HG03432 (cell line): ENCODE measurements at regions not wholly inside any gene's neighbourhood (a gene's known extent, or its start where the extent isn't known, plus 50 kb on each side); places are given as distances from the start of the nearest gene placed in this dataset.

Source experiments
- ATAC-seq: cut with Tn5 transposase; IDR thresholded peaks from one replicate; pipeline ENCODE4 v1.9.1; 2021; ENCODE audit warnings: mild to moderate bottlenecking, moderate library complexity; ENCODE audit not compliant: unreplicated experiment

DNA sequence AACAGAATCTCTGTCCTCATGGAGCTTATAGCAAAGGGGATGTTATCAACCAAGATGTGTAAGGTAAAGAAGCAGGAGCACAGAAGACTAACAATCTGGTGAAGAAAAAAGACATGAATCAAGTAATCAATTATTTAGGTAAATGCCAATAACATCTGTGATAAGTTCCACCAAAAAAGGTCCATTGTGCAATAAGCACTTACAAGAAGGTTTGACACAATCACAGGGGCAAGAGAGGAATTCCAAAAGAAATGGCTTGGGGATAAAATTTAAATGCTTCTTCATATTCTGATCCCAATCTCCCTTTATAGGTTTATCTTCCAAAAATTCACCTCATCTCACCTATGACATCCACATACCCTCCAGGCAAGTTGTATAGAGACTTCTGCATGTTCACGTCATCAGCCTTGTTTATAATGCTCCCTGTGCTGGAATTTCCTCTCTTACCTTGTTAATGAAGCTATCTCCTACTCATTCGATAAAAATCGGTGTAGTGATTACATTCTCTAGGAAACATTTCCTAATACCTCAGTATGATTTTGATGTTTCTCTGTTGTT lies 53.6 kb upstream of the DPT start:
- ATAC-seq = no peak

DNA sequence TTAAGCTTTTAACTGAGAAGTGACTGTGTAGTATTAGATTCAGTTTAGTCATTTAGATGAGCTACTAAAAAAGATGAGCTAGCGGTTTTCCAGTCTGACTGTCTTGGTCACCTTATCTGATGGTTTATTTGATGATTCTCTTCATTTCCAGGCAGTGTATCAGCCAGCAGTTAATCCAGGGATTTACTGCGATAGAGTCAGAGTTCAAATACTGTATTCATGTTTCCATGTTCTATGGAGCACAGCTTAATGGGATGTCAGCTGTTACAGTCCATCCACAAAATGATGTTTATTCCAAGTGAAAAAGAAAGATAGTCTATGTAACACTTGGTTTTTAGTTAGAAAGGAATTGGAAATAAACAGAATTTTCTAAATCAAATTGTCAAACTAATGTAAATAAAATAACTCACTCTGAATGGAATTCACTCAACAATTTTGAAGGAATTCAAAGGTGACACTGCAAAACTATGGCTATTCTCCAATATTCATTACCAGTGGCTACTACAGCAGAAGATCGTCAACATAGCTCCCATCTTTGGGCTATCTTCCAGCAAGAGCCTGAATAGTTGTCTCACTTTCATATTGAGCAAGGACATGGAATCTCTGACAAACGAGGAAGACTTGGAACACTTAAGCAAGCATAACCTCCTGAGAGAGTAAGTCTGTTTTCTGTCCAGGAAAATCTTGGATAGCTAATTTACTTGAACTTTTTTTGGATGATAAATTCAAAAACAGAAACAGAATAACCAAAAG lies 54.6 kb upstream of the DPT start:
- no peak for ATAC-seq

DNA sequence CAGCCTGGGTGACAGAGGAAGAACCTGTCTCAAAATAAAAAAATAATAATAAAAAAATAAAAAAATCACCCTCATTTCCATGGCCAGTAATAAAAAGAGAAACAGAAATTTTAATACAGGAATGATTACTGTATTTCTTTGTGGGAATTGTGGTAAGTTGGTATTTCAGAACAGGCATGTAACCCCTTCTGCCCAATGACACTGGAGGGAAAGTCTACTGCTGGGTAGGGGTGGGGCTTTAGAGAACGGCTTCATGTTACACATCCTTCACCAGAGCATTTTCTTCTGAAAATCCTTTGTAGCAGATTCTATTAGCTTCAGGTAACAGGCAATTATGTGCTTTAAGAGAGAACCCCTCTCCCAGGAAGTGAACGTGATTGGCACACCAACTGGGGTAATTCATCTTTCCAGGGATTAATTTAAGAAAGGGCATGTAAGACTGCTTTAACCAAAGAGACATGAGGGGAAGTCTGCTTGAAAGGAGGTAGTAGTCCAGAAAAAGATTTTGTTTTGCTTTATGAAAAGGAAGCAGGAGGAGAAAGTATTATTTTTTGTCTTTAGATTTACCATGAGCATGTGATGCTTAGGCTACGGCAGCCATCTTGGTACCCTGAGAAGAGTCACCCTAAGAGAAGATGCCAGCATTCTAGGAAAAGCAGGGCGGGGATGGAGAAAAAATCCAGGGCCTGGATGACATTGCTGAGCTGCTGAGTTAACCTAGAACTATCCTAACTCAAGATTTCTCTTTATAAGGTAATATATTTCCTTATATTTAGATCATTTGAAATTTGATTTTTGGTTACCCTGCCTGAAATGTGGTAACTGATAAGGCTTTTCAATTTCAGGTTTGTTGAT lies 57.7 kb upstream of the DPT start:
- ATAC-seq = no peak

DNA sequence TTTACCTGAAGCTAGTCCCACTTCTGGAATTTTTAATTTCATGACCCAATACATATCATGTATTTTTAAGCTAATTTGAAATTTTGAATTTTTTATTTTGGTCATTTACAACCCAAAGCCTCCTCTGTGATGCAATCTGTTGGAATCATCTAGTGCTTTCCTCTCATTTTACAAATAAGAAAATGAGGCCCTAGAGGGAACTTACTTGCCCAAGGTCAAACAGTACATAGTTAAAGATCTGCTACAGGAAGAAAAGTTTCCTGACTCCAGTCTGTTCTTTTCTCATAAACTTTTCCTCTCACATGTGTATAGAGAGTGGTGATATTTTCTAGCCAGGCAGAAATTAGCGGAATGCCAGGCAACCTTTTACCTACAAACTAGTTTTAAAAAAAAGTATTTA lies 59.3 kb upstream of the DPT start:
- ATAC-seq = no peak

DNA sequence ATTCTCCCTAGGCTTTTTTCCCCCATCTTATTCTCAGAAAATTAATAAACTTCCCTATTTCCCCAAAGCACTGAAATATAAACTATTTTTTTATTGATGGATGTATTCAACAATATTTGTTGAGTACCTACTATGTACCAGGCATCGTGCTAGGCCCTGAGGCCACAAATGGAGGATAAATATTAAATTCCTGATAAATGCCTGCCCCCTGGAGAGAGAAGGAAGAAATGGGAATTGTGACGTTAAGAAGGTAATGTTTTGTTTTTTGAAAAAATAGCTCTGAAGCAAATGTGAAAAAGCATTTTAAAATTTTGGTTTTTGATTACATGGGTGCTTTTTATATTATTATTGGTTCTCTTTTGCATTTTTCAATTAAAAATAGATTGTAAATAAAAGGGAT lies 60.5 kb upstream of the DPT start:
- no peak for ATAC-seq

GRCh38 chr1:168792142-168792541 lies 63.1 kb upstream of the DPT start:
- ATAC-seq = no peak

DNA sequence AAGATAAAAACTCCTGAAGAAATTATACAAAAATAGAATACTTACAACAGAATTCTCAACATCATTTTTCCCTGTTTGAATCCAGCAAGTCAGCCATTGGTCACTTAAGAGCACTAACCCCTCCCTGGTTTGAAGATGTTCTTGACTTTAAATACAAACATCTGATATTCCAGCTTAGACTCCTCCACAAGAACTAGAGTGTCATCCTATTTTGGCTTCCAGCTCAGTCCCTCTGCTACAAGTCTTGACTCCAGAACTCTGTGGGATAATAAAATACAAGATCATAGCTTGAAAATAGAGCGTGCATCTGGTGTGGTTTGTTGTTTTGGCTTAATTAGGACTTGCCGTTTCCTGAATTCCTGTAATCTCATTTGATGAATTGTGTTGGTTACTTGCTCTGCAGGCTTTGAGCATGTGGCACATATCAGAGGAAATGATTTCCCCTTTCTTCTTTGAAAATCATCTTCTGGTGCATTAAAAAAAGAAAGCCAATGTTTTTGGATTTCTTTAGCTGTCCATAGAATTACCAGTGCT lies 63.7 kb upstream of the DPT start:
- no peak for ATAC-seq

GRCh38 chr1:168794057-168794456 lies 65.1 kb upstream of the DPT start:
- no peak for ATAC-seq

- ATAC-seq = no peak
Measured at GRCh38 chr1:168795681-168796080, 66.7 kb upstream of the DPT start.

DNA sequence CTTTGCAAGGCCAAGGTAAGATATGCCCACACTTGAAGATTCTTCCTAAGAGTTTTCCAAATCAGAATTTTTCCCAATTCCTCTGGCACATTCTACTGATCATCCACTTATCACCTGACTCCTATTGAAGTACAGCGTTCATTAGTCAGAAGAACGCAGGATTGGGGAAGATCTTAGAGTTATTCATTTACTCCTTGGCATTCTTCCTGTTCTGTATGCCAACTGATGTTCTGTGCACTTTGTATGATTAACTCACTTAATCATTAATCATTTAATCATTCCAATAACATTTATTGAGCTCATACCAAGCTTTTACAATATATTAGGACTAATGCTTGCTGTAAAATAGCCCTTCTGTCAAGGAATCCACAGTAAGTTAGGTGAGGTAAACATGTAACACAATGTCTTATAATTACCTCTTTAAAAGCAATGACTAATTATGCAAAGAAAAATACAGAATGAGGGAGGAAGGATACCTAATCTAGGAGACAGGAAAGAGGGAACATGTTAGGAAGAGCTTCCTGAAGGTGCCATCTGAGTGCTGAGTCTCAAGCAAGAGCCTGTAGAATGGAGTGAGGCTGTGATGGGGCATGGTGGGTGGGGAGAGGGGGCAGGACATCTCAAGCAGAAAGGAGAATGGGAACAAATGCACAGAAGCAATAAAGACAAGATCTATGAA lies 71.1 kb upstream of the DPT start:
- no peak for ATAC-seq

- ATAC-seq = no peak
Measured at GRCh38 chr1:168801032-168801745, 72.2 kb upstream of the DPT start.

DNA sequence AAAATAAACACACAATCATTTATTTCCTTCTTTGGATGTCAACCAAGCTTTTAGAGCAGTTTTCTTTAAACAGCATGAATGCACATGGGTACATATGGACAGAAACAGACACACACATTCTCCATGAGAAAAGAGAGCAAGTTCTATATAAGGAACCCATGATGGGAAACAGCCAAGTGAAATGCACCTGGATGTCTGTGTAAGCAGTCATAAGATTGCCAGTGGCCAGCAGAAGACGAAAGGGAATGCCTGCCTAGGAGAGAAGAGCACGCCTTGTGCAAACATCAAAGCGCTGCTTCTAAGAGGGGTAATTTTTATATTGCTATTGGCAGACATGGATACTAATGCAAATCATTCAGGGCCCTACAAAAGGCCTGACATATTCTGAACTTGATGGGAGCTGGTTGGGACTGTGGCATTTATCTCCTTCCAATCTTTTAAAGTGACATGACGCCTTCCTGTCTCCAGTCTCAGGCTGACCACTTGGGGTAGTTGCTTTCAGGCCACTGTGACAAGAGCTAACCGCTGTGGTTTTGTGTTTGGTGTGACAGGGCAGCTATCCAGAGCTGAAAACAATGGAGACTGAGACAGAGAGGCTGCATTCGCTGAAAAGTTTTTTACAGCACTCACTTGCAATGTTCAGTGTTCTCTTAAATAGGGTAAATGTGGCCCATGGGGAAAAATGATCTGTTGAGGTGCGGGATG lies 75.0 kb upstream of the DPT start:
- ATAC-seq = no peak

DNA sequence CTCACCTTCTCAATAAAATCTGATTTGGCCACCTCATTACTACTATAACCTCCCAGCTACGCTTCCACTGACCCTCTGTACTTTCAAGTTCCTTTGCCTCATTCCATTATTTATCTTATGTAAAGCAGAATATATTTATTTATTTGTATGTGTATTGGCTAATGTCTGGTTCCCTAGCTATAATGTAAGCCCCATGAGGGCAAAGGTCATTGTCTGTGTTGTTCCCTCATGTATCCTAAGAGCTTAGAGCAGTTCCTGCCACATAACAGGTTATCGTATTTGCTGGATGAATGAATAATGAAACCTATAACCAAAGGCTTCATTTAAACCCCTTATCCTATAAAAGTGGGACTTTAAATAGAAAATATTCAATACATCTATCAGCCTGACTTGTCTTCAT lies 77.9 kb upstream of the DPT start:
- no peak for ATAC-seq

DNA sequence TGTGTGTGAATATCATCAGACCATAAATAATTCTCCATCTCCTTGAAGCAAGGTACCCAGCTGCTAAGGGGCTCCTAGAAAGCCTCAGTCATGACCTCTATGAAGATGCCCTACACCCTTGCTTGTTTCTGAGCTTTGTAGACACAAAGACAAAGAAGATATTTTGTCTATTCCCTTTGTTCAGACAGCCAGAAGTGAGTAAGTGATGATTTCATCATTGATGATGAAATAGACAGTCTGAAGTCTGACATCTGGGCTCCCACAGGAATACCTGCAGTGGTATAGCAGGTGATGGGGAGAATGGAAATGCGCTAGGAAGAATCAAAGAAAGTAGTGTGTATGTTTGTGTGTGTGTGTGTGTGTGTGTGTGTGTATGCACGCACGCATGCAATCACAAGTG lies 82.2 kb upstream of the DPT start:
- ATAC-seq = no peak

DNA sequence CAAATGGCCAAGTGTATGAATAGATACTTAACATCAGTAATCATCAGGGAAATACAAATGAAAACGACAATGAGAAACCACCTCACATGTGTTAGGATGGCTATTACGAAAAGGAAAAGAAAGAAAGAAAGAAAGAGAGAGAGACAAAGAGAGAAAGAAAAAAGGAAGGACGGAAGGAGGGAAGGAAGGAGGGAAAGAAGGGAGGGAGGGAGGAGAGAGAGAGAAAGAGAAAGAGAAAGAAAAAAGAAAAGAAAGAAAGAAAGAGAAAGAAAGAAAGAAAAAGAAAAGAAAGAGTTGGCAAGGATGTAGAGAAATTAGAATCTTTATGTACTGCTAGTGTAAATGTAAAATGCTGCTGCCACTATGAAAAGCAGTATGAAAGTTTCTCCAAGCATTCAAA lies 90.7 kb upstream of the DPT start:
- no peak for ATAC-seq

DNA sequence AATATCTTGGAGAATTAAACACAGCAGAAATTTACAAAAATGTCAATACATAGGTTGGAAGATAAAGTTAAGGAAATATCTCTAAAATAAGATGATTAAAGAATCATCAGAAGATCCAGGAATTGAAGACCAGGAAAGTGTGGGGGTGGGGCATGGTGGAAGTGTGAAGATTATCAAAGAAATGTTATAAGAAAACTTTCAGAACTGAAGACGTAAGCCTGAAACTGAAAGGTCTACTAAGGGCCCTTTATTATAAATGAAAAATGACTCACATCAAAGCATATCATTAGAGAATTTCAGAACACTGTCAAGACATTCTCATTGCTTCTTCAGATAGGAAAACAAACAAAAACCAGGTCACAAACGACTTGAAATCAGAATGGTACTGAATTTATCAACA lies 92.4 kb upstream of the DPT start:
- ATAC-seq = no peak

DNA sequence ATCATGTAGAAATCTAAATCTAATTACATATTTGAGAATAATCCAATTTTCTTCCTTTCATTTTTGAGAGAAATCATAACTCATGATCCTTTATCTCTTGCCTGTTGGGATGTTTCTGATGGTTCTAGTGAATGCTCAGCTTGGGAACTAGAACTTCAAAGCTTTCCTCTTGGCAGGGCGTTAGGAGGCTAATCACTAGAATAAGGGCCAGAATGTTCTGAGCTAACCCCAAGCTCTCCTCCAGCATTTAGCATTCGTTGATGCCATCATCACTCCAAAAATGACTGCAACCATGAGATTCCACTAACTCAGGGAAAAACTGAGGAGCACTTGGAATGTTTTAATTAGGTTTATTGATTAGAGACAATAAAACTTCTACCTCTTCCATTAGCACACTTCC lies 93.9 kb upstream of the DPT start:
- no peak for ATAC-seq

DNA sequence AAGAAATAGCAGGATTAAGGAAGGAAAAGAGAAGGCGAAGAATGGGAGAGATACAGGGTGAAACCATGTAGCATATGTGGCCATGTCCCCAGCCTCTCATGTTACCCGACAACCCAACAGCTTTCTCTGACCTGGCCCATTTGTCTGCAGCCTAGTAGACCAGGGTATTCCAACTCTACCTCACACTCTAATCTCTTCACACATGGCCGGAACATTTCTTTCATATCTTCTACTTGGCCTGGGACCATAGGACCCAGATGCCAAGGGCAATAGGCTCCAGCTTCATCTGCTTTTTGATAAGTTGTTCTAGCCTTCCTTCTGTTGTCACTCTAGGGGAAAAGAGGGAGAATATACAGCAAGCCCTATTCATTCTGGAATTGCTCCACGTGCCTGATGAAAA lies 95.0 kb upstream of the DPT start:
- ATAC-seq = no peak

DNA sequence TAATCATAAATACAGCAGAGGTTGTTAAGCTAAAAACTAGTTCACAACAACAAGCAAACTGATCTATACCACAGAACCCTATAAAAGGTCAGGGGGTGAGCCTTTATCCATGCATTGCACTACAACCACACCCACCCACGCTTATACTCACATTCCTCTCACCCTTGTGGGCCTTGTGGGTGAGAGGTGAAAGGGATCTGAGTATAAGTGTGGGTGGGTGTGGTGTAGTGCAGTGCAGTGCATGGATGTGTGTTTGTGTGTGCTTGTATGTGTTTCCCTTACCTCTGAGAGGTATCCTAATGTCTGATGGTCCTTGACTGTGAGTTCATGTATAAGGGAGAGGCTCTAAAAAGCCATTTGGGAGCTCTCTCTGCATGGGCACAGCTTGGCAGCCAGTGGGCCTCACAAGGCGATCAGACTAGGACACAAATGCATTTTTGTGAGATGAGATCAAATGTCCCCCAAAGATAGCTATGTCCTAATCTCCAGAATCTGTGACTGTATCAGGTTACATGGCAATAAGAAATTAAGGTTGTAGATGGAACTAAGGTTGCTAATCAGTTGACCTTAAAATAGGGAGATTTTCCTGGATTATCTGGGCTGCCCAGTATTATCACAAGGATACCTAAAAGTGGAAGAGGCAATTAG lies 95.5 kb upstream of the DPT start:
- ATAC-seq = no peak

- no peak for ATAC-seq
Measured at GRCh38 chr1:168825129-168825528, 96.1 kb upstream of the DPT start.
